Calu3 (cell line): ENCODE measurements at regions not wholly inside any gene's neighbourhood (a gene's known extent, or its start where the extent isn't known, plus 50 kb on each side); places are given as distances from the start of the nearest gene placed in this dataset.

ENCODE experiments used
- BruUV-seq: library from RNA; stranded (reverse); fragments of 400-500 nt; replicated peaks from 2 replicates; lab custom pipeline; 2021; lab: Mats Ljungman, UMichigan
- CTCF ChIA-PET: fragments of 300-600 bp; sonication (Branson Sonifier 250); formaldehyde crosslinking; loops from one replicate; lab custom pipeline; 2022; ENCODE audit warnings: antibody characterized with exemption; lab: Charles Lee
- DNase-seq: peaks from one replicate; pipeline ENCODE4 v3.0.0; 2022
- H3K27ac Mint-ChIP-seq: one replicate; pipeline ENCODE4 v1.8.0; 2022; ENCODE audit warnings: mixed read lengths; ENCODE audit not compliant: unreplicated experiment
- H3K27me3 Mint-ChIP-seq: one replicate; pipeline ENCODE4 v1.8.0; 2022; ENCODE audit warnings: mixed read lengths; ENCODE audit not compliant: unreplicated experiment
- H3K36me3 Mint-ChIP-seq: one replicate; pipeline ENCODE4 v1.8.0; 2022; ENCODE audit warnings: mild to moderate bottlenecking, moderate library complexity, mixed read lengths; ENCODE audit not compliant: insufficient read depth, unreplicated experiment
- H3K4me1 Mint-ChIP-seq: one replicate; pipeline ENCODE4 v1.8.0; 2022; ENCODE audit warnings: mild to moderate bottlenecking, low read depth, mixed read lengths; ENCODE audit not compliant: unreplicated experiment
- H3K4me3 Mint-ChIP-seq: one replicate; pipeline ENCODE4 v1.8.0; 2022; ENCODE audit warnings: mild to moderate bottlenecking, low read depth, moderate library complexity, mixed read lengths; ENCODE audit not compliant: unreplicated experiment
- H3K9me3 Mint-ChIP-seq: one replicate; pipeline ENCODE4 v1.8.0; 2022; ENCODE audit warnings: low read depth, mixed read lengths; ENCODE audit not compliant: unreplicated experiment
- intact Hi-C: fragments of 100-400 bp; cut with micrococcal nuclease; formaldehyde crosslinking; loops from one replicate; pipeline ENCODE4 v1.10.0; 2022; ENCODE audit not compliant: unreplicated experiment
- TF ChIP-seq, protein P1 (sequence below): fragments of 200-600 bp; IDR thresholded peaks from one replicate; pipeline ENCODE4 v1.8.0; 2022; ENCODE audit warnings: antibody characterized with exemption; ENCODE audit not compliant: unreplicated experiment

DNA sequence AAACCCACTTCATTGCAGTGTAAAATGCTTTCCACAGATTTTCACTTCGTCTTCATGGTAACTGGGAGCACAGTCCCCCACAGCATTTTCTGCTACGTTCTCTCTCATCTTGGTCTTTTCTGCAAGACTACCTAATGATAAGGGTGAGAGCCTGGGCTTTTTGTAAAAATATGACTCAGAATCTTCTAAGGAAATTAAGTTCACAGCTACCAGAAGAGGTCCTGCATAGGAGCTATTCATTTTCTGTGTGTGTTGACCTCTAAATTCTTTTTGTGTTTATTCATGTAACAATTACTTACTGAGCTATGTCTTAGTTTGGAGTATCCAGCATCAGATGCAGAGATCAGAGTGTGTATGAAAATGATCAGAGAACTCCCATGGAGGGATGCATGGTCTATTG lies 192.2 kb downstream of the CPEB2 start:
- TF ChIP-seq, protein P1, sequence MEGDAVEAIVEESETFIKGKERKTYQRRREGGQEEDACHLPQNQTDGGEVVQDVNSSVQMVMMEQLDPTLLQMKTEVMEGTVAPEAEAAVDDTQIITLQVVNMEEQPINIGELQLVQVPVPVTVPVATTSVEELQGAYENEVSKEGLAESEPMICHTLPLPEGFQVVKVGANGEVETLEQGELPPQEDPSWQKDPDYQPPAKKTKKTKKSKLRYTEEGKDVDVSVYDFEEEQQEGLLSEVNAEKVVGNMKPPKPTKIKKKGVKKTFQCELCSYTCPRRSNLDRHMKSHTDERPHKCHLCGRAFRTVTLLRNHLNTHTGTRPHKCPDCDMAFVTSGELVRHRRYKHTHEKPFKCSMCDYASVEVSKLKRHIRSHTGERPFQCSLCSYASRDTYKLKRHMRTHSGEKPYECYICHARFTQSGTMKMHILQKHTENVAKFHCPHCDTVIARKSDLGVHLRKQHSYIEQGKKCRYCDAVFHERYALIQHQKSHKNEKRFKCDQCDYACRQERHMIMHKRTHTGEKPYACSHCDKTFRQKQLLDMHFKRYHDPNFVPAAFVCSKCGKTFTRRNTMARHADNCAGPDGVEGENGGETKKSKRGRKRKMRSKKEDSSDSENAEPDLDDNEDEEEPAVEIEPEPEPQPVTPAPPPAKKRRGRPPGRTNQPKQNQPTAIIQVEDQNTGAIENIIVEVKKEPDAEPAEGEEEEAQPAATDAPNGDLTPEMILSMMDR: no peak
- H3K4me3 Mint-ChIP-seq: no peak overlapping the region
- H3K4me1 Mint-ChIP-seq: no peaks in the 10 kb centered on the region
- no peaks in the 10 kb centered on the region for H3K9me3 Mint-ChIP-seq
- no peak overlapping the region for H3K27ac Mint-ChIP-seq
- H3K36me3 Mint-ChIP-seq: no peaks in the 10 kb centered on the region
- BruUV-seq: no TSS peak
- no peak for DNase-seq
- intact Hi-C loops: no loop called here
- no peaks in the 10 kb centered on the region for H3K27me3 Mint-ChIP-seq
- CTCF ChIA-PET: no interaction called here

DNA sequence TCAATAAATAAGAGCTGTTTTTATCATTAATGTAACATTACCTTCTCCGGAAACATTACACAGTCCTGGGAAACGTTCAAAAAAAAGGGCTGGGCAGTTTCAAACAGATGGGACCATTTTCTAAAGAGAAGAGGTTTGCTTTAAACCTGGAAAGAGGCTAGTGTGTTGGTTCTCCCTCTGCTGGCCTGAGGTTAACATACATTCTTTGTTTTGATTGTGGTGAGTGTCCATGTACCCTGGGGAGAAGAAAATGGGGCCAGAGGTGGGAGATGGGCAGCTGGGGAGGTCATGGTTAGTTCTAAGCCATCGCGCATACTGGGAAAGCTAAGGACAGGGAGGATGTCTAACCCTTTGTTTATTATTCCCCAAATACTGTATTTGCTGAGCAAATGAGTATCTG lies 194.7 kb downstream of the CPEB2 start:
- H3K4me1 Mint-ChIP-seq: no peaks in the 10 kb centered on the region
- no peaks in the 10 kb centered on the region for H3K9me3 Mint-ChIP-seq
- no peaks in the 10 kb centered on the region for H3K27me3 Mint-ChIP-seq
- no TSS peak for BruUV-seq
- intact Hi-C loops: no loop called here
- H3K4me3 Mint-ChIP-seq: no peak overlapping the region
- CTCF ChIA-PET: interaction anchor here (0.6 kb wide), 1 partner anchor 378 kb away, joined by 3 read pairs; no protein-coding TSS in a partner anchor
- no peak overlapping the region for H3K27ac Mint-ChIP-seq
- H3K36me3 Mint-ChIP-seq: no peaks in the 10 kb centered on the region
- TF ChIP-seq, protein P1: no peak
- DNase-seq: no peak

DNA sequence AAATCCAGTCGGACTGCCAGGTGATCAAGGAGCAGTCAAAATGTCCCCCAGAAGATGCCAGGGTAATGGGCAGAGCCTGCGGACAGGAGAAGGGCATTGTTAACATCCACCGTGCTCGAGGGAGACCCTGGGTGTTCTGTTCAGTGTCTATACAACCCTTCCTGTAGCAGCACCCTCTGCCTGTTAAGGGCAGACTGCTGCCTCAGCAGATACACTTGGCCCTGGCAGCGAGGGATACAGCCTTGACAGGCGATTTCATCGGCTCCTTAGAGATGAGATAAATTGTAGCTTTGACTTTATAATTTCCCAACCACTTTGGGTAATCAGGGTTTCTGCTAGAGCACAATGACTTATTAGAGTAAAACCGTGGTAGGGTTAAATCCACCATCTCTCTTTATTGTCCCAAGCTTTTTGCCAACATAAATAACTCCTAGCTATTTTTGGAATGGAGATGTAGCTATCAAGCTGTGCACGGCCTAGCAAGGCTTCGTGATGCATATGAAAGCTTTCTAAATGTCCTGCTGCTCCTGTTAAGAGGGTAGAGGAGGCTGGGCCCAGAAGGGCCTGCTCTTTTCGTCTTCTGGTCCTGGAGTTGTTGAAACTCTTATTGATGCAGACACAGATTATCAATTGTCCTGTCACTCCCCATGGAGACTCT lies 195.9 kb downstream of the CPEB2 start:
- no peaks in the 10 kb centered on the region for H3K4me1 Mint-ChIP-seq
- H3K27ac Mint-ChIP-seq: no peak overlapping the region
- TF ChIP-seq, protein P1: no peak
- no TSS peak for BruUV-seq
- no peaks in the 10 kb centered on the region for H3K27me3 Mint-ChIP-seq
- H3K4me3 Mint-ChIP-seq: no peak overlapping the region
- intact Hi-C loops: no loop called here
- DNase-seq: no peak
- H3K36me3 Mint-ChIP-seq: no peaks in the 10 kb centered on the region
- CTCF ChIA-PET: no interaction called here
- no peaks in the 10 kb centered on the region for H3K9me3 Mint-ChIP-seq

DNA sequence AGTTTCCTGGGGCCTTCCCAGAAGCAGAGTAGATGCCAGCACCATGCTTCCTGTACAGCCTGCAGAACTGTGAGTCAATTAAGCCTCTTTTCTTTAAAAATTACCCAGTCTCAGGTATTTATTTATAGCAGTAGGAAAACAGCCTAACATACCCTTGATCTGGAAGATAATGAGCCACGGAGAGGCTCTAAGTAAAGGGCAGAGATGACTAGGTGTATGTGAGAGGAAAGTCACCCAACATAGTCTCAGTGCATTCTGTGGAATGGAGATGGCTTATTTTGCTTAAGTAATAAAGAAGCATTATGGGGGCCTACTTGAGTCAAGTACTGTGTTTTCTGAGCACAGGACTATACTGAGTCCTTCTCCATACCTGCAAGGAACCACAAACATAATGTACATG lies 199.5 kb downstream of the CPEB2 start:
- H3K4me3 Mint-ChIP-seq: no peak overlapping the region
- TF ChIP-seq, protein P1: no peak
- intact Hi-C loops: no loop called here
- DNase-seq: no peak
- CTCF ChIA-PET: no interaction called here
- H3K9me3 Mint-ChIP-seq: peaks cover 7% of the 10 kb centered on the region
- H3K36me3 Mint-ChIP-seq: no peaks in the 10 kb centered on the region
- no peaks in the 10 kb centered on the region for H3K4me1 Mint-ChIP-seq
- BruUV-seq: no TSS peak
- H3K27ac Mint-ChIP-seq: no peak overlapping the region
- no peaks in the 10 kb centered on the region for H3K27me3 Mint-ChIP-seq
